Putamen (tissue), 1 donor: ENCODE measurements at regions not wholly inside any gene's neighbourhood (a gene's known extent, or its start where the extent isn't known, plus 50 kb on each side); places are given as distances from the start of the nearest gene placed in this dataset.
"Not testable (repeated sequence)": the region's sequence is repeated elsewhere in the genome, so short reads cannot be mapped to it uniquely, and the experiment has no call there.

Experiments
- DNase-seq: peaks from one replicate; pipeline ENCODE4 v3.0.0-alpha.2; 2016; ENCODE audit warnings: low spot score

DNA sequence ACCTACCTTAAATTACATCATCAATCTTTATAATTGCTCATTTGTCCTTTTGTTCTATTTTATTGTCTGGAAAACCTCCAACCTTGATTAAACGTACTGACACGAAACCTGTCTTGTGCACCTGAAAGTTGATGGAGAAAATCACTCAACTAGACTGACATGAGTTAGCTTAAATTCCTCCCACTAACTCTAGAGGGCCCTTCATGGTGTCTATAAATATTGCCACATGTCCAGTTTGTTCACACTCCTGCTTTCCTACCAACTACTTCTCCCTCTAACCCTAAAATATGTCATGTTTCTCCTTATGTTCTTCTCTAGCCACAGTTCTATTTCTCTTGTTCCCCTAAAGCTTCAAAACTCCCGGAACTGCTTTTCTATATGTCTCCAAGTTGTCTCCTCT, 59.8 kb upstream of the SGO1 start:
- no peak for DNase-seq

DNA sequence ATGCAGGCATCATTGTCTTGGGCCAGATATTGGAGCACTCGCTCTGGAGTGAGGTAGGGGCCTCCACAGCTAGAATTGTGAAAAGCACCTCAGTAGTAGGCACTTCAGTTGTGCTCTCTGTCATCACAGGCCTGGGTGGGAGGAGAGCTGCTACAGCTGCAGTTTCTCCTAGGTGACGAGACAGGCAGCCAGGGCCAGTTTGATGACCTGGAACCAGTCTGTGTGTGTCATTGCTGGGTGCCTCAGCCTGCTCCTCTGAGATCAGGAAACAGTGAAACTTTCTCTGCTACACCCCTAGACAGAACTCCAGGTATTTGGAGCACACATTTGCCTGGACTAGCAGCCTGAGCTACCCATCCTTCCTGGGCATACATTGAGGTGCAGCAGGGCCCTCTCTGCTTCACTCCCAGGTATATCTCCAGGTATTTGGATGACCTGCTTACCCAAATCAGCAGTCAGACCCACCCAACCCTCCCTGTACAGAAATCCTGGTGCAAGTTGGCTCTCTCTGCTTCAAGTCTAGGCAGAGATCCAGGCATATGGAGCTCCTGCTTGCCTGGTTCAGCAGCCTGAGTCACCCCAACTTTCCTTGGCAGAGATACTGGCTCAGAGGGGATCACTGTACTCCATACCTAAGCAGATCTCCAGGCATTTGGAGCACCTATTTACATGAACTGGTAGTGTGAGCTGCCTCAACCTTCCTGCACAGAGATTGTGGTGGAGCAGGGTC, 54.3 kb upstream of the SGO1 start:
- no peak for DNase-seq

- DNase-seq, result not testable (repeated sequence)
Measured at GRCh38 chr3:20238199-20238598, 52.2 kb upstream of the SGO1 start.

DNA sequence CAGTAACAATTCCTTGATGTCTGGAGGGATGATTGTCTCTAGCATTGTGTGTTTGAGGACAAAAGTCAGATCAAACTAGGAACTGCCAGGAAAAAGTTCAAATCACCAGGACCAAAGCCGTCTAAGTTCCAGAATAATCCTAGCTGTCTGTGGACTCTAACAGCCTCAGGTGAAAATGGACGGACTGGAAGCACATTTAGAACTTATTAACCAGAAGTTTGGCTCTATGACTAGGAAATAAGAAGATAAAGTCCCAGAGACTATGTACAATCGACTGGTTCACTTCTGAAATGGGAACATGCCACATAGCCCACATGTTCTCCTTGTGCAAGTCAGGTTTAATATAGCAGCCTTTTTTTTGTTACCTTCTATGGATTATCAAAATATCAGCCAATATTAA, 50.6 kb upstream of the SGO1 start:
- DNase-seq, result no peak
